ENCODE measurements at regions not wholly inside any gene's neighbourhood (a gene's known extent, or its start where the extent isn't known, plus 50 kb on each side); places are given as distances from the start of the nearest gene placed in this dataset.

GRCh38 chr1:218837051-218837450, 336.6 kb upstream of the LYPLAL1 start:
- H3K27ac ChIP-seq (ENCODE audit: low read depth, low read length): no peak overlapping the region
- no peak overlapping the region for H3K4me3 ChIP-seq (ENCODE audit: low read length in 3 of 3)
- no peaks in the 10 kb centered on the region for H3K36me3 ChIP-seq (ENCODE audit: control insufficient read depth in 3 of 3, insufficient read depth in 3 of 3, low read length in 3 of 3)
- H3K9me3 ChIP-seq (ENCODE audit: control insufficient read depth in 3 of 3, low read length in 3 of 3): no peaks in the 10 kb centered on the region
- no peaks in the 10 kb centered on the region for H3K4me1 ChIP-seq (ENCODE audit: control insufficient read depth in 3 of 3, insufficient read depth in 3 of 3, low read length in 3 of 3)
- H3K27me3 ChIP-seq (ENCODE audit: control insufficient read depth in 3 of 3, insufficient read depth in 3 of 3, low read length in 3 of 3): no peaks in the 10 kb centered on the region
- H3K9ac ChIP-seq (ENCODE audit: low read depth in 1 of 3, low read length in 3 of 3): no peak overlapping the region

GRCh38 chr1:218845589-218845988, 328.1 kb upstream of the LYPLAL1 start:
- Histone ChIP-seq H3K9ac (ENCODE audit: low read depth in 1 of 3, low read length in 3 of 3) (no peak overlapping the region), H3K4me1 (ENCODE audit: control insufficient read depth in 3 of 3, insufficient read depth in 3 of 3, low read length in 3 of 3) (no peaks in the 10 kb centered on the region), H3K27ac (ENCODE audit: low read depth, low read length) (no peak overlapping the region), H3K9me3 (ENCODE audit: control insufficient read depth in 3 of 3, low read length in 3 of 3) (no peaks in the 10 kb centered on the region), H3K36me3 (ENCODE audit: control insufficient read depth in 3 of 3, insufficient read depth in 3 of 3, low read length in 3 of 3) (no peaks in the 10 kb centered on the region), H3K27me3 (ENCODE audit: control insufficient read depth in 3 of 3, insufficient read depth in 3 of 3, low read length in 3 of 3) (no peaks in the 10 kb centered on the region), H3K4me3 (ENCODE audit: low read length in 3 of 3) (no peak overlapping the region)

- no peak overlapping the region for H3K27ac ChIP-seq (ENCODE audit: low read depth, low read length)
- no peaks in the 10 kb centered on the region for H3K4me1 ChIP-seq (ENCODE audit: control insufficient read depth in 3 of 3, insufficient read depth in 3 of 3, low read length in 3 of 3)
- no peaks in the 10 kb centered on the region for H3K9me3 ChIP-seq (ENCODE audit: control insufficient read depth in 3 of 3, low read length in 3 of 3)
- no peaks in the 10 kb centered on the region for H3K36me3 ChIP-seq (ENCODE audit: control insufficient read depth in 3 of 3, insufficient read depth in 3 of 3, low read length in 3 of 3)
- no peaks in the 10 kb centered on the region for H3K27me3 ChIP-seq (ENCODE audit: control insufficient read depth in 3 of 3, insufficient read depth in 3 of 3, low read length in 3 of 3)
- no peak overlapping the region for H3K4me3 ChIP-seq (ENCODE audit: low read length in 3 of 3)
- no peak overlapping the region for H3K9ac ChIP-seq (ENCODE audit: low read depth in 1 of 3, low read length in 3 of 3)
Measured at GRCh38 chr1:218846181-218846580, 327.5 kb upstream of the LYPLAL1 start.

- Histone ChIP-seq H3K36me3 (ENCODE audit: control insufficient read depth in 3 of 3, insufficient read depth in 3 of 3, low read length in 3 of 3) (no peaks in the 10 kb centered on the region), H3K4me1 (ENCODE audit: control insufficient read depth in 3 of 3, insufficient read depth in 3 of 3, low read length in 3 of 3) (no peaks in the 10 kb centered on the region), H3K9me3 (ENCODE audit: control insufficient read depth in 3 of 3, low read length in 3 of 3) (no peaks in the 10 kb centered on the region), H3K27ac (ENCODE audit: low read depth, low read length) (no peak overlapping the region), H3K27me3 (ENCODE audit: control insufficient read depth in 3 of 3, insufficient read depth in 3 of 3, low read length in 3 of 3) (no peaks in the 10 kb centered on the region), H3K9ac (ENCODE audit: low read depth in 1 of 3, low read length in 3 of 3) (no peak overlapping the region), H3K4me3 (ENCODE audit: low read length in 3 of 3) (no peak overlapping the region)
Measured at GRCh38 chr1:218847089-218847768, 326.4 kb upstream of the LYPLAL1 start.

- H3K9me3 ChIP-seq (ENCODE audit: control insufficient read depth in 3 of 3, low read length in 3 of 3): no peaks in the 10 kb centered on the region
- no peak overlapping the region for H3K4me3 ChIP-seq (ENCODE audit: low read length in 3 of 3)
- H3K27ac ChIP-seq (ENCODE audit: low read depth, low read length): no peak overlapping the region
- H3K36me3 ChIP-seq (ENCODE audit: control insufficient read depth in 3 of 3, insufficient read depth in 3 of 3, low read length in 3 of 3): no peaks in the 10 kb centered on the region
- H3K9ac ChIP-seq (ENCODE audit: low read depth in 1 of 3, low read length in 3 of 3): no peak overlapping the region
- no peaks in the 10 kb centered on the region for H3K4me1 ChIP-seq (ENCODE audit: control insufficient read depth in 3 of 3, insufficient read depth in 3 of 3, low read length in 3 of 3)
- H3K27me3 ChIP-seq (ENCODE audit: control insufficient read depth in 3 of 3, insufficient read depth in 3 of 3, low read length in 3 of 3): no peaks in the 10 kb centered on the region
Measured at GRCh38 chr1:218848009-218848408, 325.7 kb upstream of the LYPLAL1 start.

- no peaks in the 10 kb centered on the region for H3K36me3 ChIP-seq (ENCODE audit: control insufficient read depth in 3 of 3, insufficient read depth in 3 of 3, low read length in 3 of 3)
- no peak overlapping the region for H3K27ac ChIP-seq (ENCODE audit: low read depth, low read length)
- no peaks in the 10 kb centered on the region for H3K27me3 ChIP-seq (ENCODE audit: control insufficient read depth in 3 of 3, insufficient read depth in 3 of 3, low read length in 3 of 3)
- H3K4me3 ChIP-seq (ENCODE audit: low read length in 3 of 3): no peak overlapping the region
- no peaks in the 10 kb centered on the region for H3K4me1 ChIP-seq (ENCODE audit: control insufficient read depth in 3 of 3, insufficient read depth in 3 of 3, low read length in 3 of 3)
- H3K9ac ChIP-seq (ENCODE audit: low read depth in 1 of 3, low read length in 3 of 3): no peak overlapping the region
- no peaks in the 10 kb centered on the region for H3K9me3 ChIP-seq (ENCODE audit: control insufficient read depth in 3 of 3, low read length in 3 of 3)
Measured at GRCh38 chr1:218850367-218850766, 323.3 kb upstream of the LYPLAL1 start.

GRCh38 chr1:218851586-218851985, 322.1 kb upstream of the LYPLAL1 start:
- Histone ChIP-seq H3K4me3 (ENCODE audit: low read length in 3 of 3) (no peak overlapping the region), H3K36me3 (ENCODE audit: control insufficient read depth in 3 of 3, insufficient read depth in 3 of 3, low read length in 3 of 3) (no peaks in the 10 kb centered on the region), H3K9me3 (ENCODE audit: control insufficient read depth in 3 of 3, low read length in 3 of 3) (no peaks in the 10 kb centered on the region), H3K9ac (ENCODE audit: low read depth in 1 of 3, low read length in 3 of 3) (no peak overlapping the region), H3K27me3 (ENCODE audit: control insufficient read depth in 3 of 3, insufficient read depth in 3 of 3, low read length in 3 of 3) (no peaks in the 10 kb centered on the region), H3K4me1 (ENCODE audit: control insufficient read depth in 3 of 3, insufficient read depth in 3 of 3, low read length in 3 of 3) (no peaks in the 10 kb centered on the region), H3K27ac (ENCODE audit: low read depth, low read length) (no peak overlapping the region)

- Histone ChIP-seq H3K9ac (ENCODE audit: low read depth in 1 of 3, low read length in 3 of 3) (no peak overlapping the region), H3K27me3 (ENCODE audit: control insufficient read depth in 3 of 3, insufficient read depth in 3 of 3, low read length in 3 of 3) (no peaks in the 10 kb centered on the region), H3K4me3 (ENCODE audit: low read length in 3 of 3) (no peak overlapping the region), H3K27ac (ENCODE audit: low read depth, low read length) (no peak overlapping the region), H3K9me3 (ENCODE audit: control insufficient read depth in 3 of 3, low read length in 3 of 3) (no peaks in the 10 kb centered on the region), H3K36me3 (ENCODE audit: control insufficient read depth in 3 of 3, insufficient read depth in 3 of 3, low read length in 3 of 3) (no peaks in the 10 kb centered on the region), H3K4me1 (ENCODE audit: control insufficient read depth in 3 of 3, insufficient read depth in 3 of 3, low read length in 3 of 3) (no peaks in the 10 kb centered on the region)
Measured at GRCh38 chr1:218852527-218852926, 321.2 kb upstream of the LYPLAL1 start.

- Histone ChIP-seq H3K27me3 (ENCODE audit: control insufficient read depth in 3 of 3, insufficient read depth in 3 of 3, low read length in 3 of 3) (no peaks in the 10 kb centered on the region), H3K27ac (ENCODE audit: low read depth, low read length) (no peak overlapping the region), H3K36me3 (ENCODE audit: control insufficient read depth in 3 of 3, insufficient read depth in 3 of 3, low read length in 3 of 3) (no peaks in the 10 kb centered on the region), H3K9ac (ENCODE audit: low read depth in 1 of 3, low read length in 3 of 3) (no peak overlapping the region), H3K4me1 (ENCODE audit: control insufficient read depth in 3 of 3, insufficient read depth in 3 of 3, low read length in 3 of 3) (no peaks in the 10 kb centered on the region), H3K4me3 (ENCODE audit: low read length in 3 of 3) (no peak overlapping the region), H3K9me3 (ENCODE audit: control insufficient read depth in 3 of 3, low read length in 3 of 3) (no peaks in the 10 kb centered on the region)
Measured at GRCh38 chr1:218863987-218864386, 309.7 kb upstream of the LYPLAL1 start.

- no peaks in the 10 kb centered on the region for H3K27me3 ChIP-seq (ENCODE audit: control insufficient read depth in 3 of 3, insufficient read depth in 3 of 3, low read length in 3 of 3)
- no peak overlapping the region for H3K27ac ChIP-seq (ENCODE audit: low read depth, low read length)
- no peaks in the 10 kb centered on the region for H3K9me3 ChIP-seq (ENCODE audit: control insufficient read depth in 3 of 3, low read length in 3 of 3)
- H3K4me1 ChIP-seq (ENCODE audit: control insufficient read depth in 3 of 3, insufficient read depth in 3 of 3, low read length in 3 of 3): no peaks in the 10 kb centered on the region
- H3K4me3 ChIP-seq (ENCODE audit: low read length in 3 of 3): no peak overlapping the region
- no peak overlapping the region for H3K9ac ChIP-seq (ENCODE audit: low read depth in 1 of 3, low read length in 3 of 3)
- H3K36me3 ChIP-seq (ENCODE audit: control insufficient read depth in 3 of 3, insufficient read depth in 3 of 3, low read length in 3 of 3): no peaks in the 10 kb centered on the region
Measured at GRCh38 chr1:218865591-218865990, 308.1 kb upstream of the LYPLAL1 start.

Measured in skeletal muscle tissue (tissue), 3 donors.